HG03064 (cell line): ENCODE measurements at regions not wholly inside any gene's neighbourhood (a gene's known extent, or its start where the extent isn't known, plus 50 kb on each side); places are given as distances from the start of the nearest gene placed in this dataset.

ENCODE experiments used
- ATAC-seq: cut with Tn5 transposase; IDR thresholded peaks from one replicate; pipeline ENCODE4 v1.9.1; 2021; ENCODE audit warnings: low read depth; ENCODE audit not compliant: unreplicated experiment

DNA sequence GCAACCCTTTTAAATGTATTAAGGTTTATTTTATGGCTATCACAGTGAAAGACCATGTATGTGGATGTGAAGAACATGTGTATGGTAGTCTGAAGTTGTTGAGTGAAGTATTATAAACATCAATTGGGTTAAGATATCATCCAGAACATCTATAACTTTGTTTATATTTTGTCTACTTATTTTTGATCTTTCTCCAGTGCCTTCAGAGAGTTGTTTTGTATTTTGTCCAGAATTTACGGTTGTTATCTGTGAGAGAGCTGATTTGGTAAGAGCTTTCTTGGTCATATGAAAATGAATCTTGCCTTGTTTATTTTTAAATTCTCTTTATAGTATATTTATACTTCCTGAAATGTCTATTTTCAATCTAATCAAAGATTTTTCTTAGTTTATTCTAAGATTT is 573.7 kb upstream of the POU3F3 start:
- ATAC-seq, result no peak

DNA sequence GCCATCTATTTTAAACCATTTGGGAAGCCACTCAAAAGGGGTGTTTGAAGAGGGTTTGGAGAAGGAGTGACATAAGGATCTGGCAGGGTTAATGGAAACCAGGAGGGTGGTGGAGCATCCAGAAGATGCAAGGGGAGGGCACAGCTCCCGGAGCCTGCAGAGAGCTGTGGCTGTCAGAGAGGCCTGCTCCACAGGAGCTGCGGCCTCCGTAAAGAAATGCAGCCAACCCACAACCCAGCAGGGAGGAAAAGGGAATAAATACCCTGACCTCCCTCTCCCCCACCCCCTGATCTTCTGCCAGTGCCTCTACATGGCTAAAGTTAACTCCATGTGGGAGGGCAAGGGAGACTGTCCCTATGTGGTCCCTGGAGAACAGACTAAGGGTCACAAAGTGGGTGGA is 567.1 kb upstream of the POU3F3 start:
- ATAC-seq, result no peak

DNA sequence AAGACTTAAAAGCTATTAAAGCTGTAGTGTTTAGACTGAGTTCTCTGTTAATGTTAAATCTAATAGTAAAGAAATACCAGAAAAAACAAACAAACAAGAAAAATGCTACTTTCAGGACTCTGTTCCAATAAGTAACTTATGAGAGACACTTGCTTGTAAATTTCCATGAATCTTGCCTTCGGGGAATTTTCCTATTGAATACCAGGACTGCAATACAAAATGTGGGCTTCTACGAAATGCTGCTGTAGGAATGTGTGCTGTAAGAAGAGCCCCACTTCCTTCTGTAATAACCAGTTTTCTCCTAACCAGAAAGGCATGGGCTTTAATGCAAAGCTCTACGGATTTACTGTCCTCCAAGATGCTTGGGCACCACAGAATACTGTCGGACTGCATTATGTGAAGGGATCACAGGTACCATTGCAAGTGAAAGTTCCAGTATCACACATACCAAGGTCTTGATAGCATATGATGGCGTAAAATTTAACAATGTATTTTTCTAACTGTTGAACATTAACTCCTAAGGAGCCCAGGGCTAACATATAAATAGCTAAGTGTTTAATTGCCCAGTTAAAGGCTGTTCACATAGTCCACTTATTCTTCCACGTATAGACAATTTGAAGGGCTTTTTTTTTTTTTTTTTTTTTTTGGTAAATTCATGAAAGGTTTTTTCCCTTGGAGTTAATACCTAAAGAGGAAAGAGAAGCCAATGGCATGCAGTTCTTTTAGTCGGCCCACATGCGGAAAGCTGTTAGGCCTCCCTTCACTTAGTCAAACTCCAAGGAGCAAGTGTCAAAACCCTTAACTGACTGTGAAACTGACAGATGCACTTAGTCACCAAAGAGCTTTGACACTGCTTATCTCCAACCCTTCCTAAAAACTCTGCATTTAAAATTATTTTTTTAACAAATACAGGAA is 564.0 kb upstream of the POU3F3 start:
- ATAC-seq, result no peak

DNA sequence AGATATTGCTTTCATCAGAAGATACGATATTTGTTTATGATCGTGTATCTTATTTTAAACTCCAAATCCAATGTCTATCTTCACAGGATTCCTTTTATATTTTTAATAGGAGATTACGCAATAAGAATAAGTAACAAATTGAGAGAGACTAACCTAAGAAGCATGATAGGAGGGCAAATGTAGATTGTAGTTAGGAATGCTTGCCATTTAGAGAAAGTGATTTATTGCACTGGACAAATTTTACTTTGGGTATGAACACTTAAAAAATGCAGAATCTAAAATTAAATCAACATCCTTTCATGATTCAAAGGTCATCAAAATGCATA is 563.4 kb upstream of the POU3F3 start:
- ATAC-seq, result no peak

DNA sequence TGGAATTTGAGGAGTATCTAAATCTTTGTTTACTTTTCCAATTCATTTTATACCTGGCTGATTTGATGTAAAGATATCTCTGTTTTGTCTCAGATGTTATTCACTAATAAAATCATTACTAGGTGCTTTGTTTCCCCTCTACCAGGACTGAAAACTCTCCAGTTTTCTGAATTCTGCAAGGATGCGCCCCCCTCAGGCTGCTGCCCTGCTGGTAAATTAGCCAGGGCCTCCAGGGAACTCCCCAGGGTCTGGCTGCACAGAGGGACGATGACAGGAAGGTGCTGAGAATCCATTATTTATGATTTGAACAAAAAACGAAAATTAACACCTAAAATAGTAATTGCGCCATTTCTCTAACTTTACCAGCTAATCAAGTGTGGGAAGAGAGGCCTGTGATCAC is 541.2 kb upstream of the POU3F3 start:
- ATAC-seq, result no peak

DNA sequence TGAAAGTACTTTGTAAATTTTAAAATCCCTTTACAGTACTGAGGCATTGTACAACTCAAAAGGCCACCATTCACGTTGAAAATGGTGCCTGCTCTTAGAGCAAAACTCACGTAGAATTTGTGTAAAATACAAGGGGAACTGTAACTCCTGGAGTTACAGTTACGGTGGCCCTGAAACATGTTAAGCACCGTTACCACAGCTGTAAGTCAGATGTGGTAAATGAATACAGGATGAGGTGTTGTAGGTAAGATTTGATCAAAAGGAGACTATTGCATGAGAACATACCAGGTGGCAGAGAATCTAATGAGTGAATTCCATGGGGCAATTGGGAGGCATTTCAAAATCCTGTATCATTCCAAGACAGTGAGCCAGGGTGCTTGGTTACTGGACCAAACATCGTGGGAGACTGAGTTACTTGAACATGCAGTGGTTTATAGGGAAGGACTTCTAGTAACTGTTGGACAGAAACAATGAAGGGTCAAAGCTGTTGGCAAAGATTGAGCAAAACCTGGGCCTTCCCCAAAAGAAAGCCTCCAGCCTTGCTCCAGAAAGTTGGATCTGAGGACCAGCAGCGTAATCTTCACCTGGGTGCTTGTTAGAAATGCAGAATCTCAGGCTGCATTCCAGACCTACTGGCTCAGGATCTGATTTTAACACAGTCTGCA is 535.8 kb upstream of the POU3F3 start:
- ATAC-seq, result no peak

DNA sequence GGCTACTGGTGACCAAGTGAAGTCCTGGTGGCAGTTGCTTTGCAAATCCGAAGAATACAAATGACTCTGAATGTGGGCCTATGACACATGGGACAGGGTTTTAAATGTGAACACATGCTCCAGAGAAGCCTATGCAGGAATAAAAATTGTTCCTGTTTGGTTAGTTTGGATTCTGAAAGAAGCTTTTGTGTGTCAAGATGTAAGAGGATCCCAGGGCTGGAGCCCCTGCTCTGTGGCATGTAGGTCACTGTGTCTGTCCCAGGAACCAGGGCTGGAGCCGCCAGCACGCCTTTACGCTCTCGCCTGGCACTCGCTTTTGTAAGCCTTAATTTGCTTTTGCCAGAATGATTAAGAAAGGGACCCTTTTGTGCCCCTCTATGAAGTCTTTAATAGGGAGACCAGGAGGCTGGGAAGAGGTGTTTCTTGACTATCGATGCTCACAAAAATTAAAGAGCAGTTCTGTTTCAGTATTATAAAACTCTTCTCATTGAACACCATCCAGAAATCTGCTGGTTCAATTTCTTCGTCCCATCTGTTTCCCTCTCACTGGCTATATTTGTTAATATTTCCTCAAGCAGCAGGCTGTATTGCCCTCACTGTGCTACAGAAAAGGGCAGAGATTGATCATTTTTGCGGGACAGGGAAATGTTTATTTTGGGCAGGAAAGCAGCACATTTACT is 532.7 kb upstream of the POU3F3 start:
- no peak for ATAC-seq

DNA sequence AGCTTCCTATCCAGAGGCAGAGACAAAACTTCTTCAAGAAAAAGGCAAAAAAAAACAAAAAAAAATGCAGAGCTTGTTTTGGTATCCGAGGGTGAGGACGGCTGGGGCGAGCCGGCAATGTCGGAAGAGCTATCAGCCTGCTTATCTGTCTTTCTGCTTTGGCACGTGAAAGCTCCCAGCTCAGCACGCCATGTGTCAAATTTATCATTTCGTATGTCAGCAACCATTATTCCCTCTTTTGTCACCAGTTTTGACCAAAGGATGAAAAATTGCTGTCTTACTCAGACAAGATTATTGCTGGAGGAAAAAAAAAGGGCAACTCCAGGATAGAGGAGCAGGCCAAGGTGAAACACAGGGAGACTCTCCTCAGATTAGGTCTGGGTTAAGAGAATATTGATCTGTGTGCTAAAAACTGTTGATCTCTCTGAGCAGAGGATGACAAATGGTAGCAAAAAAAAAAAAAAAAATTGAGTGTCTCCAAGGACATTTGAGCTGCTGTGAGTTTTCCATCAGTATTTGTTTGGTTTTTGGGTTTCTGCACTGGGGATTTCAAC is 532.0 kb upstream of the POU3F3 start:
- no peak for ATAC-seq

DNA sequence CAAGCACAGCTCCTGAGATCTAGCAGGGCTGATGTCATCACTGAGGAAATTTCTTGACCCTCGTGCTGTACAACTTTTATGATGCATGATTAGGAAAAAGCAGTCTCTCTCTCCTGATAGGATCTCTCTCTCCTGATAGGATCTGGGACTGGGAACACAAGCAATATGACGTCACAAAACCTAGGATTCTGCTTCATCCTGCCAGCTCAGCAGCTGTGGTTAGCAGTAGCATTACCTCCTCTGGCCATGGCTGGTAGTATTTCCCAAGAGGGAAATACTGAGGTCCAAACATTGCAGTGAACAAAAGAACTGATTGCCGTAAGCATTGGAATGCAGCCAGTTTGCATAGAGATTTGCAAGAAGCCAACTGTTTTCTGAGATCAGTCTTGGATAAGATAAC is 521.2 kb upstream of the POU3F3 start:
- ATAC-seq, result no peak

DNA sequence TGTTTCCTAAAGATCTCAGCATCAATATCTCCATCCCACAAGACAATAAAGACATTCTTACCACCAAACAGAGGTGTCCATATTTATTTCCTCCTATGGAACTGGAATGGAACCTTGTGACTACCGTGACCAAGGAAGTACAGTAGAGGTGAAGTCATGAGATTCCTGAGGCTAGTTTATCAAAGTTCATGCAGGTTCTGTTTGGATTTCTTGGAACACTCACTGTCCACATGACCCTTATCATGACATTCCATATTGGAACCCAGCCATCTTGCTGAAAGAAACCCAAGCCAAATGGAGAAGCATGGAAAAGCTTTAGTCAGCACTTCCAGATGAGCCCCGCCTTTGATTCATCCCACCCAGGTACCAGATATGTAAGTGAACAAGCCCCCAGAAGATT is 516.0 kb upstream of the POU3F3 start:
- ATAC-seq, result no peak

DNA sequence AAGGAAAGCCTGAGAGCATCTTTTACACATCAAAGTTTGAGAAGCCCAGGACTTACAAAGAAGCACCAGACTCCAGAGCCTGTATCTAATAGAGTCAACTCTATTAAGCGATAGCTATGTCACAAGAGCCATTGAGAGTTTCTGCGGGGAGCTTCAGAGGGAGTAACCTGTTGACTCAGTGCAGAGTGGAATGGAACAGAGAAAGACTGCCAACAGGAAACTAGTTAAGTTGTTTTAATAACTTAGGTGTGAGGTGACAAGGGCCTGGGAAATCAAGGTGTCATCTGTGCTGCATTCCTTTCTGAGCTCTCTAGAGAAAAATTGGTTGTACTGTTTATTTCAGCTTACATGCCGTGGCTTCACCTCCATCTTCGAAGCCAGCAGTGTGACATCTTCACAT is 513.8 kb upstream of the POU3F3 start:
- ATAC-seq, result no peak

DNA sequence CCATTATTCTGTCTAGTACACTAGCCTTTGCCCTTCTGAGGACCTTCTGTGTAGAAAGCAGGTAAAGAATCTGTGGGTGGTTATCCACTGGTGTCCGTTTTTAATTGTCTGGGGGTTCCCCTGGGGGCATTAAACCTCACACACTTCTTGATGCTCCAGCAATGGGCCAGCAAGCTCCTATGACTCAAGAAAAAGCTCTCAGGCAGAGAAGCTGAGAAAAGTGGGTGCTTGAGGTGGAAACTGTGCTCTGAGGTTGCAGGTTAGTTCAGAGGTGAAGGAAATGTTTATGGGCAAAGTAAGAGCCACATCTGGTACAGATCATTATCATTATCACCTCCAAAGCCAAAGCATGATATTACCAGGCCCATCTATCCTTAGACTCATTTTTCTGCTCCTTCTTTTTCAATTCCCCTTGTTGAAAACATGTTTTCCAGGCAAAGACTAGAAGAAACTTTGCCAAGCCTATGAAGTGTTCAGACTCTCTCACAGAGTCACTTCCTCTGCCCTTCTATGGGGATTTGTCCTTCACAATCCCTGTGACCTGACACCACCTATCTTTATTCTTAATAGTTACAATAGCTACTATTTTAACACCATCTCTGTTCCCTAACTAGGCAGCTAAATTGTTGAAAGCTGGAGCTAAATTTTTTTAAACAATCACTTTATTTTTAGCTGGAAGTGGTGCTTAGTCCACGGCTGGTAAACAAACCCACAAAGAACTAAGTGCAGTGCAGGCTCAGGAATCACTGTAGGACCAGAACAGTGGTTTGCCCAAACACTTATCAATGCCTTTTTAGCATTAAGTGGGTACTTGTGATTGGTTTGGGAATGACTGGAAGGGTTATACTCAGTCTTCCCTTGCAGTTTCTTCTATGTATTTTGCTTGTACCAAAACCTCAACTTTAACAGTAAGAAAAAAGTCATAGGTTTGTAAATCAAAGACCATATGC is 512.8 kb upstream of the POU3F3 start:
- ATAC-seq, result no peak

DNA sequence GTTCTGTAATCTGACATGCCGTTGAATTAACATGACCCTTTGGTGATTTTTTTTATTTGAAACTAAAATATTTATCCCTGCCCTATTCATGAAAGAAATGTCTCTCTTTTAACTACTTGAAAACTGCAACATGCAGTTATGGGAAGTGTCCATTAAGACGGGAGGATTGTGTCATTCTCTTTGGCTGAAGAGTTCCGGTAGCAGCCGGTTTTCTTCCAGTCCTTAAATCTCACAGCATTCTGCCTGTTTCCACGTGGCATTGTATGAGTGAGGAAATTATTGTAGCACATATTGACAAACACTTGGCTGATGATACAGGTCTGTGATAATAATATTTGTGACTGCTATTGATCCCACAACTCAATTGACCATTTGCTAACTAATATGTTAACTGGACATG is 509.6 kb upstream of the POU3F3 start:
- no peak for ATAC-seq

DNA sequence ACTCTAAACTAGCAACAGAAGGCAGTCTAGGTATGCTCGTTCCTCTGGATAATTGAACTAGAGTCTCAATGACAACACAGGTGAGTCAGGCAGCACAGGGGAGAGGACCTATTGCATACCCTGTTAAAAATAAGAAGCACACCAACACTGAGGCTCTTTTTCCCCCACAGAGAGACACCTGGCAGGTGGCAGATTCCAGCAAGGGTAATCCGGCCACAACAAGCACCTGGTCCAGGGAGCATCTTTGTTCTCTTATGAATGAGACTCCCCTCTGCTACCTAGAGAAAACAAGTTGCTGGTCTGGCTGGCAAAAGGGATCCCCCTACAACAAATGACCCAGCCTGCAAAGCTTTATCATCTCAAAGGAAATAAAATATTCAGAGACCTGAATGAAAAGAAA is 508.9 kb upstream of the POU3F3 start:
- ATAC-seq, result no peak

DNA sequence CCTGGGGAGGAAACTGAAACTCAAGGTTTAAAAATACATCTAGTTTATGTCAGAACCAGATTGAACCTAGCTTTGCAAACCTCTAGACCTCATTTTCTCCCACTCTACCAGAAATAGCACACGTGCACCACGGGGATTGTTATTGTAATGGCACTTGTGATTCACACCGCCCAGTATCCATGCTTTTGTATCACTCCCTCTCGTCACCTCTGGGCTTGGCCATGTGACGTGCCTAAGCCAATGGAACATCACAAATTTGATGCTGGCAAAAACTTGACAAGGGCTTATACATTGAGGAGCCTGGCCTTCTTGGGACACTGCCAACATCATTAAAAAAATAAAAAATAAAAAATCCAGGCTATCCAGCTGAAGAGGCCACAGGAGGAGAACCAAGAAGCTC is 495.8 kb upstream of the POU3F3 start:
- no peak for ATAC-seq

DNA sequence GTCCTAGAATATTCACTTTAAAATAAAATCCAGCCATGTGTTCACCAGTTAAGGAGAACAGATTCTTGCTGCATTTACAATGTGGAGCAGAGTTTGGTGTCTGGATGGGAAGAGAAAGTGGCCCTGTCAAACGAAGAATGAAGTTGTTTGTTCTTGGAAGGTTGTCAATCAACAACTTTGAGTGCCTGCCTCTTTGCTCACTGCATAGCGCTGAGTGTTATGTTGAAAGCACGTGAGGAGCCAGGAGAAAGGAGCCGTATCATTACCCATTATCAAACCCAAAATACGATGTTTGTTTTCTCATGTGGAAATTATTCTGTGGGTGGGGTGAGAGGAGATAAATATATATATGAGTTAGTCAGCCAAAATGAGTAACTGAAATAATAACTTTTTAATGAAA is 492.5 kb upstream of the POU3F3 start:
- no peak for ATAC-seq

DNA sequence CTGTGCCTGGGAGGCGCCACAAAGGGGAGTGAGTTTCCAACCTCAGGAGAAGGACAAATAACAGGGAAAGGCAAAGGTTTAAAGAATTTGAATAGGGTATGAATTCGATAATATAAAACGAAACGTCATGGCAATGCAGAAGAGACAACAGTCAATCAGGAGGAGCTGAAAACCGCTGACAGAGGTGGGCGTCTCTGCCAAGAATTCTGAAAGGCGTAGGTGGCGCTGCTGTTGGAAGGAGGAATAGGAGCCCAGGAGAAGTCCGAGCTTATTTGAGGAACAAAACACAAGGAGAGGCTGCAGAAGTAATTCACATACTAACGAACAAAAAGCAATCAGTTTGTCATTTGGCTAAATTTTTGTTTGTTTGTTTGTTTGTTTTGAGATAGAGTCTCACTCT is 485.8 kb upstream of the POU3F3 start:
- no peak for ATAC-seq

DNA sequence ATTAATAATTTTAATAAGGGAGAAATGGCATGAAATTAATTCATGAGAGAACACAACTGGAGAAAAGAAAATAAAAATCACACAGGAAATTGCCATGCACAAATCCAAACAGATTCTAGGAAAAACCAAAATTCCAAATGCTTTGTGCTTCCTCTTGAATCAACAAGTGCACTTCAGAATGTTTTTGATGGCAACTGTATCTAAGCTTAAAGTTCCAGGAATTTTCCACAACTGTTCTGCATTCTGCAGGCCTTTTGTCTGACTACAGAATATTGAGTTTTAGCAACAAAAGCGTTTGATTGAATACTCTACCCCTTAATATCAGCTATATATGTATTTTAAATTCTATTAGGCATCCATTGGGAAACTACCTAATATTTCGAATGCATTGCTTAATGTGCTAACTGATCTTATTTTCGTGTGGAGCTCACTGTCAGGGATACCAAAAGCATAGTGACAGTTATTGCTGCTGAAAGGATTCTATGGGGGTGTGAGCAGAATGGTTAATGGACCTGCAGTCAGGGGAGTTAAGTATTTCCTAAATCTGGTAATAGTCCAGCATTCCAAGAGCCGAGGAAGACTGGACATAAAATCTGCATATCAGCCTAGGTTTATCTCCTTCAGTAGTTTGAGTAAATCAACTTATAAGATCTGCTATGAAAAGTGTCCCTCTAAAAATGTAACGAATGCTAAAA is 482.7 kb upstream of the POU3F3 start:
- no peak for ATAC-seq

DNA sequence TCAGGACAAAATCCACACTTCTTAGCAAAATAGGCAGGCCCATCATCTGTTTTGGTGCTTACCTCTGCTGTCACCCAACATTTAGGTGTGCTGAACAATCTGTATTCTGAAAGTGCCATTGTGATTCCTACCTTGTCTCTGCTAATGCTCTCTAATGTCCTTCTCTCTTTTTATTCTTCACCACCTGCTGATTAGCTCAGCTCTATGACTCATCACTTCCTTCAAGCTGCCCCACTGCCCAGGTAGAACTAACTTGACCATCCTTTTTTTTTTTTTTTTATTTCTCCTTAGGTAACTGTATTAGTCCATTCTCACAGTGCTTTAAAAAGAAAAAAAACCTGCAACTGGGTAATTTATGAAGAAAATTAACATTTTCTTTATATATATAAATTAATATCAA is 478.7 kb upstream of the POU3F3 start:
- no peak for ATAC-seq

DNA sequence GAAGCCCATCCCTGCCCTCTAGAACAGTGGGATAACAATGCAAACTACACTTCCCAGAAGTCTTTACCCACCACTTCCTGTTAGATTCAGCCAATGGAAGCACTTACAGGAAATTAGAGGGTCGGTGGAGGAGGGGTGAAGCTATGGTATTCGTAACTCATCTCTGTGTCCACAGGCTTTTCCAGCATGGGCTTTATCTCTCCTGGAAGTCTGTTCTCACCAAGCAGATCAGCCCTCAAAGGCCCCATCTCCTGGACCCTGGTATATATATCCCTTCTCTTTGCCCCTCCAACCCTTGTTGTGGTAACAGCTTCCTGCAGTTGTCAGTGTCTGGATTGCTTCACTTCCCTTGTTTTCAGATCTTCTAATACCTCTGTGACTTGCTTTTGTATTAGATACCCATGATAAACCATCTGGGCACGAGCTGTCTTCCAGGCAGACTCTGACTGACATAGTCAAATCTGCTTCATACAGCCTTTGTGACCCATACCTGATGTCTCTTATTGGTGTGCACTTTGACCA is 475.0 kb upstream of the POU3F3 start:
- no peak for ATAC-seq
